IPS-18a (cell line): ENCODE measurements at regions not wholly inside any gene's neighbourhood (a gene's known extent, or its start where the extent isn't known, plus 50 kb on each side); places are given as distances from the start of the nearest gene placed in this dataset.
"Not testable (repeated sequence)": the region's sequence is repeated elsewhere in the genome, so short reads cannot be mapped to it uniquely, and the experiment has no call there.

ENCODE experiments used
- H3K27ac ChIP-seq: one replicate; pipeline ENCODE4 v1.5.1; 2013; ENCODE audit warnings: low read length
- H3K27me3 ChIP-seq: one replicate; pipeline ENCODE4 v1.6.1; 2013; ENCODE audit warnings: mild to moderate bottlenecking, low read length; ENCODE audit not compliant: control insufficient read depth, insufficient read depth
- H3K36me3 ChIP-seq: one replicate; pipeline ENCODE4 v1.6.1; 2013; ENCODE audit warnings: low read depth, low read length; ENCODE audit not compliant: control insufficient read depth
- H3K4me1 ChIP-seq: one replicate; pipeline ENCODE4 v1.6.1; 2013; ENCODE audit warnings: low read depth, low read length; ENCODE audit not compliant: control insufficient read depth
- H3K4me3 ChIP-seq: one replicate; pipeline ENCODE4 v1.5.1; 2013; ENCODE audit warnings: low read length
- H3K9ac ChIP-seq: one replicate; pipeline ENCODE4 v1.6.1; 2013; ENCODE audit warnings: mild to moderate bottlenecking, low read length, moderate library complexity
- H3K9me3 ChIP-seq: one replicate; pipeline ENCODE4 v1.6.1; 2013; ENCODE audit warnings: low read depth, low read length; ENCODE audit not compliant: control insufficient read depth

GRCh38 chr11:128140293-128140692, 447.1 kb downstream of the ETS1 start:
- H3K4me3 ChIP-seq, H3K9ac ChIP-seq, H3K36me3 ChIP-seq, H3K4me1 ChIP-seq, H3K27me3 ChIP-seq, H3K9me3 ChIP-seq, H3K27ac ChIP-seq: not testable (repeated sequence)

GRCh38 chr11:128135451-128135850, 451.9 kb downstream of the ETS1 start:
- no peak overlapping the region for H3K4me3 ChIP-seq
- peaks cover 18% of the 10 kb centered on the region for H3K4me1 ChIP-seq
- H3K27ac ChIP-seq: no peak overlapping the region
- no peak overlapping the region for H3K9ac ChIP-seq
- no peaks in the 10 kb centered on the region for H3K27me3 ChIP-seq
- no peaks in the 10 kb centered on the region for H3K36me3 ChIP-seq
- H3K9me3 ChIP-seq: peaks cover 6% of the 10 kb centered on the region

- H3K27ac ChIP-seq: no peak overlapping the region
- no peak overlapping the region for H3K4me3 ChIP-seq
- H3K9ac ChIP-seq: no peak overlapping the region
- no peaks in the 10 kb centered on the region for H3K9me3 ChIP-seq
- no peaks in the 10 kb centered on the region for H3K27me3 ChIP-seq
- H3K36me3 ChIP-seq: no peaks in the 10 kb centered on the region
- H3K4me1 ChIP-seq: peaks cover 18% of the 10 kb centered on the region
Observed at GRCh38 chr11:128133501-128133900, 453.9 kb downstream of the ETS1 start.

GRCh38 chr11:128130052-128130451, 457.3 kb downstream of the ETS1 start:
- no peaks in the 10 kb centered on the region for H3K27me3 ChIP-seq
- no peak overlapping the region for H3K27ac ChIP-seq
- H3K36me3 ChIP-seq: no peaks in the 10 kb centered on the region
- no peak overlapping the region for H3K9ac ChIP-seq
- H3K9me3 ChIP-seq: no peaks in the 10 kb centered on the region
- no peak overlapping the region for H3K4me3 ChIP-seq
- H3K4me1 ChIP-seq: peaks cover 8% of the 10 kb centered on the region

- no peak overlapping the region for H3K9ac ChIP-seq
- no peak overlapping the region for H3K27ac ChIP-seq
- no peaks in the 10 kb centered on the region for H3K36me3 ChIP-seq
- no peak overlapping the region for H3K4me3 ChIP-seq
- H3K9me3 ChIP-seq: no peaks in the 10 kb centered on the region
- no peaks in the 10 kb centered on the region for H3K27me3 ChIP-seq
- no peaks in the 10 kb centered on the region for H3K4me1 ChIP-seq
Observed at GRCh38 chr11:128125723-128126122, 461.6 kb downstream of the ETS1 start.

GRCh38 chr11:128116885-128117284, 470.5 kb downstream of the ETS1 start:
- no peak overlapping the region for H3K27ac ChIP-seq
- no peak overlapping the region for H3K9ac ChIP-seq
- H3K9me3 ChIP-seq: no peaks in the 10 kb centered on the region
- no peaks in the 10 kb centered on the region for H3K4me1 ChIP-seq
- H3K4me3 ChIP-seq: no peak overlapping the region
- H3K36me3 ChIP-seq: no peaks in the 10 kb centered on the region
- H3K27me3 ChIP-seq: no peaks in the 10 kb centered on the region

GRCh38 chr11:128116447-128116846, 470.9 kb downstream of the ETS1 start:
- no peaks in the 10 kb centered on the region for H3K4me1 ChIP-seq
- H3K9ac ChIP-seq: no peak overlapping the region
- H3K27me3 ChIP-seq: no peaks in the 10 kb centered on the region
- H3K36me3 ChIP-seq: no peaks in the 10 kb centered on the region
- no peak overlapping the region for H3K27ac ChIP-seq
- H3K4me3 ChIP-seq: no peak overlapping the region
- H3K9me3 ChIP-seq: no peaks in the 10 kb centered on the region

GRCh38 chr11:128105950-128106349, 481.4 kb downstream of the ETS1 start:
- Histone ChIP-seq H3K9me3 (no peaks in the 10 kb centered on the region), H3K4me3 (no peak overlapping the region), H3K9ac (no peak overlapping the region), H3K27ac (no peak overlapping the region), H3K36me3 (no peaks in the 10 kb centered on the region), H3K4me1 (no peaks in the 10 kb centered on the region), H3K27me3 (no peaks in the 10 kb centered on the region)

GRCh38 chr11:128105511-128105910, 481.8 kb downstream of the ETS1 start:
- Histone ChIP-seq H3K27ac (no peak overlapping the region), H3K36me3 (no peaks in the 10 kb centered on the region), H3K4me3 (no peak overlapping the region), H3K27me3 (no peaks in the 10 kb centered on the region), H3K9ac (no peak overlapping the region), H3K4me1 (no peaks in the 10 kb centered on the region), H3K9me3 (no peaks in the 10 kb centered on the region)

GRCh38 chr11:128103278-128103873, 484.0 kb downstream of the ETS1 start:
- no peak overlapping the region for H3K27ac ChIP-seq
- no peak overlapping the region for H3K9ac ChIP-seq
- no peaks in the 10 kb centered on the region for H3K9me3 ChIP-seq
- H3K27me3 ChIP-seq: no peaks in the 10 kb centered on the region
- H3K4me3 ChIP-seq: no peak overlapping the region
- no peaks in the 10 kb centered on the region for H3K36me3 ChIP-seq
- no peaks in the 10 kb centered on the region for H3K4me1 ChIP-seq

GRCh38 chr11:128098781-128099180, 488.6 kb downstream of the ETS1 start:
- no peaks in the 10 kb centered on the region for H3K9me3 ChIP-seq
- H3K27me3 ChIP-seq: no peaks in the 10 kb centered on the region
- H3K4me3 ChIP-seq: no peak overlapping the region
- H3K27ac ChIP-seq: no peak overlapping the region
- H3K36me3 ChIP-seq: no peaks in the 10 kb centered on the region
- no peak overlapping the region for H3K9ac ChIP-seq
- no peaks in the 10 kb centered on the region for H3K4me1 ChIP-seq

GRCh38 chr11:128095466-128095981, 491.8 kb downstream of the ETS1 start:
- Histone ChIP-seq H3K9me3 (peaks cover 3% of the 10 kb centered on the region), H3K4me1 (no peaks in the 10 kb centered on the region), H3K36me3 (no peaks in the 10 kb centered on the region), H3K27ac (no peak overlapping the region), H3K4me3 (no peak overlapping the region), H3K27me3 (no peaks in the 10 kb centered on the region), H3K9ac (no peak overlapping the region)
